PC-3 (cell line): ENCODE measurements at regions not wholly inside any gene's neighbourhood (a gene's known extent, or its start where the extent isn't known, plus 50 kb on each side); places are given as distances from the start of the nearest gene placed in this dataset.

Experiments
- ATAC-seq: fragments of 200-7000 bp; cut with Tn5 transposase; 2 replicates; pipeline ENCODE4 v1.9.1; 2020; ENCODE audit warnings: mild to moderate bottlenecking, moderate library complexity
- BruUV-seq: library from RNA; stranded (reverse); fragments of 400-500 nt; replicated peaks from 2 replicates; lab custom pipeline; 2021; lab: Mats Ljungman, UMichigan
- CTCF ChIA-PET: fragments of 300-600 bp; sonication (Branson Sonifier 250); formaldehyde crosslinking; loops from one replicate; lab custom pipeline; 2022; ENCODE audit warnings: antibody characterized with exemption; lab: Charles Lee
- POLR2A ChIA-PET: fragments of 300-600 bp; sonication (Branson Sonifier 250); formaldehyde crosslinking; loops from one replicate; lab custom pipeline; 2022; ENCODE audit warnings: antibody characterized with exemption; ENCODE audit not compliant: unreplicated experiment; lab: Charles Lee
- DNase-seq: peaks from one replicate; pipeline ENCODE4 v3.0.0-alpha.2; 2015
- H2AFZ ChIP-seq: fragments of 300-600 bp; sonication (generic); 2 replicates; pipeline ENCODE4 v1.6.0; 2016; ENCODE audit warnings: antibody characterized with exemption, low read length
- H3F3A ChIP-seq: fragments of 300-600 bp; sonication (generic); one replicate; pipeline ENCODE4 v1.6.0; 2017; ENCODE audit warnings: antibody characterized with exemption, low read length, control low read depth, mild to moderate bottlenecking; ENCODE audit not compliant: unreplicated experiment
- H3K27ac ChIP-seq: fragments of 300-600 bp; sonication (generic); 2 replicates; pipeline ENCODE4 v1.5.1; 2016; ENCODE audit warnings: mild to moderate bottlenecking, low read length
- H3K27me3 ChIP-seq: fragments of 300-600 bp; sonication (generic); 2 replicates; pipeline ENCODE4 v1.6.1; 2016; ENCODE audit warnings: low read length, mixed read lengths
- H3K36me3 ChIP-seq: fragments of 300-600 bp; sonication (generic); 2 replicates; pipeline ENCODE4 v1.6.1; 2016; ENCODE audit warnings: low read depth, mixed run types, low read length, mixed read lengths
- H3K4me1 ChIP-seq: fragments of 300-600 bp; sonication (generic); 2 replicates; pipeline ENCODE4 v1.5.1; 2016; ENCODE audit warnings: low read length; ENCODE audit not compliant: insufficient read depth
- H3K4me2 ChIP-seq: fragments of 300-600 bp; sonication (generic); 2 replicates; pipeline ENCODE4 v1.6.0; 2016; ENCODE audit warnings: low read length
- H3K4me3 ChIP-seq: fragments of 300-600 bp; sonication (generic); 2 replicates; pipeline ENCODE4 v1.5.1; 2016; ENCODE audit warnings: mild to moderate bottlenecking, low read length, mixed read lengths
- H3K79me2 ChIP-seq: fragments of 300-600 bp; sonication (generic); 2 replicates; pipeline ENCODE4 v1.6.1; 2017; ENCODE audit warnings: low read length, mixed read lengths
- H3K9ac ChIP-seq: fragments of 300-600 bp; sonication (generic); 2 replicates; pipeline ENCODE4 v1.6.0; 2016; ENCODE audit warnings: mild to moderate bottlenecking, low read length
- H3K9me2 ChIP-seq: fragments of 300-600 bp; sonication (generic); replicated peaks from 2 replicates; pipeline ENCODE4 v1.6.1; 2016; ENCODE audit warnings: mixed run types, low read length, mixed read lengths
- H3K9me3 ChIP-seq: fragments of 300-600 bp; sonication (generic); 2 replicates; pipeline ENCODE4 v1.6.1; 2016; ENCODE audit warnings: low read length, mixed read lengths
- H4K20me1 ChIP-seq: fragments of 300-600 bp; sonication (generic); 2 replicates; pipeline ENCODE4 v1.6.1; 2016; ENCODE audit warnings: low read length, mixed read lengths
- CTCF ChIP-seq: fragments of 300-600 bp; sonication (generic); conservative IDR thresholded peaks from 2 replicates; pipeline ENCODE4 v1.5.1; 2017; ENCODE audit warnings: antibody characterized with exemption, low read depth, mild to moderate bottlenecking, low read length
- EZH2 ChIP-seq: fragments of 300-600 bp; sonication (generic); IDR thresholded peaks from one replicate; pipeline ENCODE4 v1.6.1; 2017; ENCODE audit warnings: antibody characterized with exemption, mild to moderate bottlenecking, low read length; ENCODE audit not compliant: unreplicated experiment
- EZH2phosphoT487 ChIP-seq: fragments of 300-600 bp; sonication (generic); IDR thresholded peaks from 2 replicates; pipeline ENCODE4 v1.6.1; 2018; ENCODE audit warnings: mild to moderate bottlenecking, antibody characterized with exemption, low read length, borderline replicate concordance
- intact Hi-C: fragments of 100-400 bp; cut with micrococcal nuclease; formaldehyde crosslinking; loops from 2 replicates; pipeline ENCODE4 v1.9.0; 2023

GRCh38 chr15:62608369-62608768 is 434.2 kb upstream of the TPM1 start:
- Histone ChIP-seq H3K9me2 (no peaks in the 10 kb centered on the region), H2AFZ (no peak overlapping the region), H3K36me3 (no peaks in the 10 kb centered on the region), H3K79me2 (no peaks in the 10 kb centered on the region), H3F3A (no peaks in the 10 kb centered on the region), H3K9me3 (no peaks in the 10 kb centered on the region), H3K27me3 (no peaks in the 10 kb centered on the region), H4K20me1 (no peaks in the 10 kb centered on the region), H3K4me3 (no peak overlapping the region), H3K4me1 (peaks cover 37% of the 10 kb centered on the region), H3K9ac (no peak overlapping the region), H3K27ac (no peak overlapping the region), H3K4me2 (no peak overlapping the region)
- TF ChIP-seq EZH2phosphoT487 (no peak), CTCF (no peak), EZH2 (no peak)
- no peak for ATAC-seq
- POLR2A ChIA-PET = no interaction called here
- no TSS peak for BruUV-seq
- intact Hi-C loops = no loop called here
- CTCF ChIA-PET = no interaction called here
- no peak for DNase-seq

DNA sequence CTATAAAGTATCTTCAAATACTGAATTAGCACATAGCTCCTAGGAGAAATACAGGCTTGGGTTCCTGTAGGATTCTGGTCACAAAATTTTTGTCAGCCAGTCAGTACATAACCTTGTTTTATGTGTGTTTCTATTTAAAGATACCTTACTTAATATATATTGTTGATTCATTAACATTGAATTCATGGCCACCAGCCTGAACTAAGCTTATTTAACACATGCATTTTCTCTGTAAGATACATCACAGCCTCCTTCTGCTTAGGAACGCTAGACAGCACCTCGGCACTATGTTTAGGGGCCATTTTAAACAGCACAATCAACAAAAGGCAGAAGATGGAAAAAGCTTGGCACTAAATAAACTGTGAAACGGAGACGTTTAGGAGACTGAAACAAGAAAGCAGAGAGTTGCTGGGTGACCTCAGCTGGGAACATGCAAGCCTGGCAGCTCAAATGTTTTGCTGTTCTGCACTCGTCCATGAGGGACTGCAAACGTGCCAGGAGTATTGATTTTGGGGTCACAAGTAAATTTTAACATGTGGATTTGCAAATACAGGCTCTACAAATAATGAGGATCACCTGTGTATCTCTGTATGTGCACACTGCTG is 432.2 kb upstream of the TPM1 start:
- DNase-seq (no peak), ATAC-seq (no peak)
- no peak for TF ChIP-seq EZH2phosphoT487
- TF ChIP-seq CTCF = no peak
- TF ChIP-seq EZH2 = no peak
- Histone ChIP-seq H3F3A (no peaks in the 10 kb centered on the region), H3K36me3 (no peaks in the 10 kb centered on the region), H3K4me3 (no peak overlapping the region), H2AFZ (no peak overlapping the region), H3K9ac (no peak overlapping the region), H3K27me3 (no peaks in the 10 kb centered on the region), H4K20me1 (no peaks in the 10 kb centered on the region), H3K4me1 (peaks cover 19% of the 10 kb centered on the region), H3K79me2 (no peaks in the 10 kb centered on the region), H3K9me3 (no peaks in the 10 kb centered on the region), H3K27ac (no peak overlapping the region), H3K9me2 (no peaks in the 10 kb centered on the region), H3K4me2 (no peak overlapping the region)
- POLR2A ChIA-PET = no interaction called here
- intact Hi-C loops = no loop called here
- no TSS peak for BruUV-seq
- CTCF ChIA-PET = no interaction called here

- H3K4me1 ChIP-seq = peaks cover 13% of the 10 kb centered on the region
Measured at GRCh38 chr15:62611002-62611401, 431.5 kb upstream of the TPM1 start.

More at GRCh38 chr15:62611002-62611401, 431.5 kb upstream of the TPM1 start:
- Histone ChIP-seq H3K79me2 (no peaks in the 10 kb centered on the region), H3K4me2 (no peak overlapping the region), H3K27me3 (no peaks in the 10 kb centered on the region), H3K9ac (no peak overlapping the region), H4K20me1 (no peaks in the 10 kb centered on the region), H3K27ac (no peak overlapping the region), H3K9me3 (no peaks in the 10 kb centered on the region), H3K9me2 (no peaks in the 10 kb centered on the region), H3K36me3 (no peaks in the 10 kb centered on the region), H3K4me3 (no peak overlapping the region), H2AFZ (no peak overlapping the region), H3F3A (no peaks in the 10 kb centered on the region)
- intact Hi-C loops = no loop called here
- ChIA-PET POLR2A (no interaction called here), CTCF (no interaction called here)
- no peak for ATAC-seq
- no TSS peak for BruUV-seq
- TF ChIP-seq CTCF = no peak
- no peak for TF ChIP-seq EZH2phosphoT487
- TF ChIP-seq EZH2 = no peak
- no peak for DNase-seq
